ENCODE measurements at regions not wholly inside any gene's neighbourhood (a gene's known extent, or its start where the extent isn't known, plus 50 kb on each side); places are given as distances from the start of the nearest gene placed in this dataset.
A peak's percentile ranks its signal among the peaks of the same experiment; 100 is the strongest.

GRCh38 chr16:86834451-86835035, 256.2 kb downstream of the FOXL1 start:
- ChIA-PET CTCF (interaction anchor here (0.7 to 1.7 kb wide), 5 partner anchors 10 to 229 kb away, joined by 3 to 6 read pairs (median 4); no protein-coding TSS in a partner anchor), POLR2A (no interaction called here)
- TF ChIP-seq, protein P1, sequence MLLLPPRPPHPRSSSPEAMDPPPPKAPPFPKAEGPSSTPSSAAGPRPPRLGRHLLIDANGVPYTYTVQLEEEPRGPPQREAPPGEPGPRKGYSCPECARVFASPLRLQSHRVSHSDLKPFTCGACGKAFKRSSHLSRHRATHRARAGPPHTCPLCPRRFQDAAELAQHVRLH (tag by site-specific recombination; IDR thresholded peaks at IDR 0.05) = no peak
- TF ChIP-seq, protein P2, sequence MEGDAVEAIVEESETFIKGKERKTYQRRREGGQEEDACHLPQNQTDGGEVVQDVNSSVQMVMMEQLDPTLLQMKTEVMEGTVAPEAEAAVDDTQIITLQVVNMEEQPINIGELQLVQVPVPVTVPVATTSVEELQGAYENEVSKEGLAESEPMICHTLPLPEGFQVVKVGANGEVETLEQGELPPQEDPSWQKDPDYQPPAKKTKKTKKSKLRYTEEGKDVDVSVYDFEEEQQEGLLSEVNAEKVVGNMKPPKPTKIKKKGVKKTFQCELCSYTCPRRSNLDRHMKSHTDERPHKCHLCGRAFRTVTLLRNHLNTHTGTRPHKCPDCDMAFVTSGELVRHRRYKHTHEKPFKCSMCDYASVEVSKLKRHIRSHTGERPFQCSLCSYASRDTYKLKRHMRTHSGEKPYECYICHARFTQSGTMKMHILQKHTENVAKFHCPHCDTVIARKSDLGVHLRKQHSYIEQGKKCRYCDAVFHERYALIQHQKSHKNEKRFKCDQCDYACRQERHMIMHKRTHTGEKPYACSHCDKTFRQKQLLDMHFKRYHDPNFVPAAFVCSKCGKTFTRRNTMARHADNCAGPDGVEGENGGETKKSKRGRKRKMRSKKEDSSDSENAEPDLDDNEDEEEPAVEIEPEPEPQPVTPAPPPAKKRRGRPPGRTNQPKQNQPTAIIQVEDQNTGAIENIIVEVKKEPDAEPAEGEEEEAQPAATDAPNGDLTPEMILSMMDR (tag by site-specific recombination; IDR thresholded peaks at IDR 0.05) = peak; percentile 36; the same call in 1 of the 2 replicates
- no peak for TF ChIP-seq ZNF184 (tag by site-specific recombination; IDR thresholded peaks at IDR 0.05)
- no peak for TF ChIP-seq ZNF626 (tag by site-specific recombination; IDR thresholded peaks at IDR 0.05)
- TF ChIP-seq ZNF704 (tag by site-specific recombination; IDR thresholded peaks at IDR 0.05) = no peak
- peak; percentile 16; the same call in 1 of the 2 replicates for TF ChIP-seq SCRT2 (tag by site-specific recombination; IDR thresholded peaks at IDR 0.05)
- TF ChIP-seq BCL11A (tag by site-specific recombination; IDR thresholded peaks at IDR 0.05; ENCODE audit: low read depth) = no peak
- no peaks in the 10 kb centered on the region for H3K9me3 ChIP-seq (ENCODE audit: control insufficient read depth, insufficient read depth, low read depth, low read length)
- no peak overlapping the region for H3K27ac ChIP-seq (ENCODE audit: extremely low read depth, low read depth, low read length)
- H3K4me3 ChIP-seq (ENCODE audit: low read depth, low read length) = no peak overlapping the region
- H3K4me1 ChIP-seq (ENCODE audit: control insufficient read depth, insufficient read depth, low read length) = no peaks in the 10 kb centered on the region
- H3K36me3 ChIP-seq (ENCODE audit: control insufficient read depth in 2 of 2, insufficient read depth in 1 of 2, low read length in 2 of 2) = no peaks in the 10 kb centered on the region

- Histone ChIP-seq H3K4me3 (ENCODE audit: low read depth, low read length) (no peak overlapping the region), H3K36me3 (ENCODE audit: control insufficient read depth in 2 of 2, insufficient read depth in 1 of 2, low read length in 2 of 2) (no peaks in the 10 kb centered on the region), H3K4me1 (ENCODE audit: control insufficient read depth, insufficient read depth, low read length) (no peaks in the 10 kb centered on the region), H3K9me3 (ENCODE audit: control insufficient read depth, insufficient read depth, low read depth, low read length) (no peaks in the 10 kb centered on the region), H3K27ac (ENCODE audit: extremely low read depth, low read depth, low read length) (no peak overlapping the region)
- CTCF ChIA-PET = interaction anchor here (0.9 kb wide), 1 partner anchor 95 kb away, joined by 3 read pairs; no protein-coding TSS in a partner anchor
- POLR2A ChIA-PET = interaction anchor here (0.6 kb wide), 1 partner anchor 525 kb away, joined by 3 read pairs; no protein-coding TSS in a partner anchor
- TF ChIP-seq, protein P1 (tag by site-specific recombination; IDR thresholded peaks at IDR 0.05) = no peak
- no peak for TF ChIP-seq SETDB1 (IDR thresholded peaks at IDR 0.05; ENCODE audit: insufficient read length, low read length)
- TF ChIP-seq GLIS1 (tag by site-specific recombination; IDR thresholded peaks at IDR 0.05) = no peak
- no peak for TF ChIP-seq ZNF175 (tag by site-specific recombination; IDR thresholded peaks at IDR 0.05)
- TF ChIP-seq ZNF423 (tag by site-specific recombination; IDR thresholded peaks at IDR 0.05) = no peak
- TF ChIP-seq, protein P3, sequence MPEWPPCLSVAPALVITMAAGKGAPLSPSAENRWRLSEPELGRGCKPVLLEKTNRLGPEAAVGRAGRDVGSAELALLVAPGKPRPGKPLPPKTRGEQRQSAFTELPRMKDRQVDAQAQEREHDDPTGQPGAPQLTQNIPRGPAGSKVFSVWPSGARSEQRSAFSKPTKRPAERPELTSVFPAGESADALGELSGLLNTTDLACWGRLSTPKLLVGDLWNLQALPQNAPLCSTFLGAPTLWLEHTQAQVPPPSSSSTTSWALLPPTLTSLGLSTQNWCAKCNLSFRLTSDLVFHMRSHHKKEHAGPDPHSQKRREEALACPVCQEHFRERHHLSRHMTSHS (tag by site-specific recombination; IDR thresholded peaks at IDR 0.05) = no peak
These were observed 257.6 kb downstream of the FOXL1 start for GRCh38 chr16:86835982-86836381.

DNA sequence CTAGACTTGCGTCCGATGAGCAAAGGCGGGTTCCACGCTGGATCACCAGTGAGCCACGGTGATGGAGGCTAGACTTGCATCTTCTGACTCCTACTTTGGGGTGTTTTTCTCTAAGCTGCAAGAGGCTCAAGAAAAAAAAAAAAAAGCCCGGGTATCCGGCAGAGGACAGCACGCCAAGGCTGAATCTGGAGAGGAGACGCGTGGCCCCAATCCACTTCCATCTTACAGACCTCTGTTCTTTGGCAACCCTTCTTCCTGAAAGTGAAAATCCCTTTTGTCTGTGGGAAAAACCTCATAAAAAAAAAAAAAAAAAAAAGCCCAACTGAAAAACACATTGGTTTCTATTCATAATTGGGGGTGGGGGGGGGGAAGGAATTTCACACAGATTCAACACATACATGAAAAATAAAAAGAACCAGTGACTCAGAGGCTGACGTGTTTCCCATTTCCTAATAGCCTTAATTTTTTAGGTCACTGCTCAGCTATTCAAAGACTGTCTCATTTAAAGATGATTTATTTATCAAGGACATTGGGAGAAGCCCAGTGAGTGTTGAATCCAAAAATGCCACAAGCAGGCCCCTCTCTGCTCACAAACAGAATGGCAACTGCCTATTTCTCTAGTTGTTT, 258.3 kb downstream of the FOXL1 start:
- ChIA-PET CTCF (interaction anchor here (0.8 kb wide), 1 partner anchor 11 kb away, joined by 3 read pairs; no protein-coding TSS in a partner anchor), POLR2A (interaction anchor here (0.6 kb wide), 1 partner anchor 524 kb away, joined by 3 read pairs; no protein-coding TSS in a partner anchor)
- H3K36me3 ChIP-seq (ENCODE audit: control insufficient read depth in 2 of 2, insufficient read depth in 1 of 2, low read length in 2 of 2) = no peaks in the 10 kb centered on the region
- no peaks in the 10 kb centered on the region for H3K4me1 ChIP-seq (ENCODE audit: control insufficient read depth, insufficient read depth, low read length)
- H3K9me3 ChIP-seq (ENCODE audit: control insufficient read depth, insufficient read depth, low read depth, low read length) = no peaks in the 10 kb centered on the region
- TF ChIP-seq MEIS1 (CRISPR knock-in tag; IDR thresholded peaks at IDR 0.05; ENCODE audit: borderline replicate concordance) (peak; percentile 82; the same call in 1 of the 2 replicates), ZNF280C (tag by site-specific recombination; IDR thresholded peaks at IDR 0.05) (no peak)
- TF ChIP-seq, protein P4, sequence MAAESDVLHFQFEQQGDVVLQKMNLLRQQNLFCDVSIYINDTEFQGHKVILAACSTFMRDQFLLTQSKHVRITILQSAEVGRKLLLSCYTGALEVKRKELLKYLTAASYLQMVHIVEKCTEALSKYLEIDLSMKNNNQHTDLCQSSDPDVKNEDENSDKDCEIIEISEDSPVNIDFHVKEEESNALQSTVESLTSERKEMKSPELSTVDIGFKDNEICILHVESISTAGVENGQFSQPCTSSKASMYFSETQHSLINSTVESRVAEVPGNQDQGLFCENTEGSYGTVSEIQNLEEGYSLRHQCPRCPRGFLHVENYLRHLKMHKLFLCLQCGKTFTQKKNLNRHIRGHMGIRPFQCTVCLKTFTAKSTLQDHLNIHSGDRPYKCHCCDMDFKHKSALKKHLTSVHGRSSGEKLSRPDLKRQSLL (tag by site-specific recombination; IDR thresholded peaks at IDR 0.05) = no peak
- H3K4me3 ChIP-seq (ENCODE audit: low read depth, low read length) = no peak overlapping the region
- no peak overlapping the region for H3K27ac ChIP-seq (ENCODE audit: extremely low read depth, low read depth, low read length)
